HepG2 (cell line): ENCODE measurements at regions not wholly inside any gene's neighbourhood (a gene's known extent, or its start where the extent isn't known, plus 50 kb on each side); places are given as distances from the start of the nearest gene placed in this dataset.

Source experiments
- ATAC-seq: fragments of 200-7000 bp; cut with Tn5 transposase; 3 replicates; pipeline ENCODE4 v1.9.1; 2020; ENCODE audit warnings: mild to moderate bottlenecking, moderate library complexity
- BruUV-seq: library from RNA; stranded (reverse); fragments of 400-500 nt; replicated peaks from 2 replicates; lab custom pipeline; 2021; lab: Mats Ljungman, UMichigan
- CTCF ChIA-PET: fragments of 300-600 bp; formaldehyde crosslinking; extraction: SDS; loops from one replicate; lab custom pipeline; 2021; ENCODE audit warnings: low total read pairs, inconsistent platforms, low intra/inter-chr PET ratio; lab: Yijun Ruan, JAX
- POLR2A ChIA-PET: fragments of 350-600 bp; sonication (Branson Sonifier 250); formaldehyde crosslinking; loops from one replicate; lab custom pipeline; 2020; ENCODE audit warnings: antibody characterized with exemption, inconsistent platforms; lab: Yijun Ruan, JAX
- DNase-seq: peaks from one replicate; pipeline ENCODE4 v3.0.0-alpha.2; 2015; ENCODE audit warnings: low spot score
- FAIRE-seq: peaks from 3 replicates; lab custom pipeline; 2011; peaks lifted over from hg19 to GRCh38; lab: Jason Lieb, UNC
- H2AFZ ChIP-seq: one replicate; pipeline ENCODE4 v1.6.1; 2011; ENCODE audit warnings: low read length, inconsistent platforms
- H3K27ac ChIP-seq: fragments of 300-600 bp; 3 replicates; pipeline ENCODE4 v1.8.0; 2011; ENCODE audit warnings: mixed run types, mild to moderate bottlenecking, mixed read lengths, low read length, inconsistent platforms; ENCODE audit not compliant: insufficient read depth; ENCODE audit errors: extremely low read length
- H3K27me3 ChIP-seq, 2 experiments: fragments of 200-600 bp in 1 of 2; 2 replicates in 1 of 2; 3 replicates in 1 of 2; pipeline versions ENCODE4 v1.6.0 to v1.8.0; 2011; ENCODE audit warnings: low read length in 2 of 2, mild to moderate bottlenecking in 2 of 2, moderate library complexity in 2 of 2, inconsistent platforms in 1 of 2; ENCODE audit not compliant: insufficient read depth in 2 of 2, control insufficient read depth in 1 of 2
- H3K36me3 ChIP-seq, 2 experiments: fragments of 200-600 bp in 1 of 2; replicated peaks in 1 of 2; 2 replicates in 1 of 2; 3 replicates in 1 of 2; pipeline versions ENCODE4 v1.5.1 to v1.8.0; 2011; ENCODE audit warnings: low read length in 2 of 2, inconsistent platforms in 1 of 2; ENCODE audit not compliant: insufficient read depth in 2 of 2, control insufficient read depth in 1 of 2
- H3K4me1 ChIP-seq: 2 replicates; pipeline ENCODE4 v1.5.1; 2012; ENCODE audit warnings: low read length, inconsistent platforms; ENCODE audit not compliant: insufficient read depth
- H3K4me2 ChIP-seq: 2 replicates; pipeline ENCODE4 v1.6.0; 2011; ENCODE audit warnings: low read depth, low read length, inconsistent platforms
- H3K4me3 ChIP-seq, 3 experiments: fragments of 200-600 bp in 1 of 3; sonication (generic), shearing (Covaris generic) in 1 of 3; replicated peaks in 1 of 3; 2 replicates each; pipeline ENCODE4 v1.5.1; 2011 to 2016; ENCODE audit warnings: low read length in 3 of 3, inconsistent platforms in 2 of 3, low read depth in 2 of 3, mild to moderate bottlenecking in 2 of 3, control low read depth in 1 of 3, mixed read lengths in 1 of 3; ENCODE audit not compliant: insufficient read depth in 1 of 3
- H3K79me2 ChIP-seq: one replicate; pipeline ENCODE4 v1.6.1; 2011; ENCODE audit warnings: low read length, inconsistent platforms; ENCODE audit not compliant: insufficient read depth
- H3K9ac ChIP-seq: 2 replicates; pipeline ENCODE4 v1.6.0; 2011; ENCODE audit warnings: mild to moderate bottlenecking, low read depth, low read length, inconsistent platforms; ENCODE audit not compliant: insufficient read depth
- H3K9me3 ChIP-seq: 2 replicates; pipeline ENCODE4 v1.5.1; 2012; ENCODE audit warnings: mild to moderate bottlenecking, low read length
- H4K20me1 ChIP-seq: 2 replicates; pipeline ENCODE4 v1.6.0; 2011; ENCODE audit warnings: inconsistent platforms, mild to moderate bottlenecking, low read length, moderate library complexity; ENCODE audit not compliant: insufficient read depth
- ADNP ChIP-seq: sonication (generic); formaldehyde crosslinking; IDR thresholded peaks from 2 replicates; pipeline ENCODE4 v1.4.0; 2020; ENCODE audit warnings: missing genetic modification reagents
- AKAP8 ChIP-seq: sonication (generic); formaldehyde crosslinking; IDR thresholded peaks from 2 replicates; pipeline ENCODE4 v1.5.1; 2020; ENCODE audit warnings: mild to moderate bottlenecking, missing genetic modification reagents
- CHD2 ChIP-seq: IDR thresholded peaks from 2 replicates; pipeline ENCODE4 v1.6.1; 2011; ENCODE audit warnings: low read depth, low read length, improper control_type of control experiment
- ZKSCAN1 ChIP-seq: fragments of 150-350 bp; IDR thresholded peaks from 2 replicates; pipeline ENCODE4 v1.6.1; 2014; ENCODE audit warnings: low read length
- ZNF180 ChIP-seq: sonication (generic); formaldehyde crosslinking; IDR thresholded peaks from 2 replicates; pipeline ENCODE4 v1.4.0; 2020; ENCODE audit warnings: low read depth, missing genetic modification reagents, borderline replicate concordance
- ZNF660 ChIP-seq: sonication (generic); formaldehyde crosslinking; IDR thresholded peaks from 2 replicates; pipeline ENCODE4 v1.5.1; 2020; ENCODE audit warnings: mild to moderate bottlenecking, low read depth, missing genetic modification reagents, borderline replicate concordance
- ZNF746 ChIP-seq: sonication (generic); formaldehyde crosslinking; IDR thresholded peaks from 2 replicates; pipeline ENCODE4 v1.8.0; 2022; ENCODE audit warnings: mild to moderate bottlenecking, missing genetic modification reagents
- ZNF816 ChIP-seq: sonication (generic); formaldehyde crosslinking; IDR thresholded peaks from 2 replicates; pipeline ENCODE4 v1.8.0; 2022; ENCODE audit warnings: missing genetic modification reagents, mild to moderate bottlenecking, borderline replicate concordance
- WGBS: methylation state at CpG from one replicate; pipeline ENCODE4 v1.1.6; 2017; ENCODE audit warnings: low lambda C conversion rate; 5-methylcytosine and 5-hydroxymethylcytosine counted together
- in situ Hi-C: cut with HindIII; loops from 2 replicates; pipeline ENCODE4 v1.10.0; 2017; ENCODE audit warnings: low pct_unique_long_range_greater_than_20kb; ENCODE audit not compliant: extremely low pct_ligation_motif_present
- intact Hi-C: fragments of 100-400 bp; cut with micrococcal nuclease; formaldehyde crosslinking; loops from one replicate; pipeline ENCODE4 v1.10.0; 2022; ENCODE audit not compliant: unreplicated experiment
- TF ChIP-seq, protein P1 (sequence below): sonication (generic); formaldehyde crosslinking; IDR thresholded peaks from 2 replicates; pipeline ENCODE4 v1.4.0; 2020; ENCODE audit warnings: missing genetic modification reagents
- TF ChIP-seq, protein P2 (sequence below): IDR thresholded peaks from 2 replicates; pipeline ENCODE4 v1.6.1; 2016
- TF ChIP-seq, protein P3 (sequence below): IDR thresholded peaks from 2 replicates; pipeline ENCODE4 v1.4.0; 2020; ENCODE audit warnings: mild to moderate bottlenecking, missing genetic modification reagents
- TF ChIP-seq, protein P4 (sequence below): sonication (generic); formaldehyde crosslinking; IDR thresholded peaks from 2 replicates; pipeline ENCODE4 v1.8.0; 2022; ENCODE audit warnings: missing genetic modification reagents, mild to moderate bottlenecking, borderline replicate concordance

DNA sequence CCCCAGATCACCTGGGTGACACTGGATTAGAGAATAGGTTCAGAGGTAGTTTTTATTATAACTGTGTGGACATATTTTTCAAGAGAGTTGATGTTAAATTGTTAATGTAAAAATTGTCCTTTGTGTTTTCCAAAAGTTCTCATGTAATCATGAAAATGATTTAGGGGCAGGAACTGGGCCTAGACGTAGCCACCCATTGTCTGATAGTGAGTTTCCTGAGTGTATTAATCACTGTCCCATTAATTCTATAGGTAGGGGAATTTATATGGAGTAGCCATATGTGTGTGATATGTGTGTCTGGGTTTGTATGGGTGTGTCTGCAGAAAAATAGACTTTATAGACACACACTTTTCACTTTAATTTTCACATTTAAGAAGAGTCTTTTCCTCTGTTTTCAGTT is 144.6 kb upstream of the RAI14 start:
- WGBS: 48% methylated on average over 1 of the region's 1 CpG
- ATAC-seq (no peak), FAIRE-seq (no peak)
- TF ChIP-seq, protein P1, sequence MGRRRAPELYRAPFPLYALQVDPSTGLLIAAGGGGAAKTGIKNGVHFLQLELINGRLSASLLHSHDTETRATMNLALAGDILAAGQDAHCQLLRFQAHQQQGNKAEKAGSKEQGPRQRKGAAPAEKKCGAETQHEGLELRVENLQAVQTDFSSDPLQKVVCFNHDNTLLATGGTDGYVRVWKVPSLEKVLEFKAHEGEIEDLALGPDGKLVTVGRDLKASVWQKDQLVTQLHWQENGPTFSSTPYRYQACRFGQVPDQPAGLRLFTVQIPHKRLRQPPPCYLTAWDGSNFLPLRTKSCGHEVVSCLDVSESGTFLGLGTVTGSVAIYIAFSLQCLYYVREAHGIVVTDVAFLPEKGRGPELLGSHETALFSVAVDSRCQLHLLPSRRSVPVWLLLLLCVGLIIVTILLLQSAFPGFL (CRISPR knock-in tag): no peak
- TF ChIP-seq ADNP (CRISPR knock-in tag): no peak
- TF ChIP-seq, protein P2, sequence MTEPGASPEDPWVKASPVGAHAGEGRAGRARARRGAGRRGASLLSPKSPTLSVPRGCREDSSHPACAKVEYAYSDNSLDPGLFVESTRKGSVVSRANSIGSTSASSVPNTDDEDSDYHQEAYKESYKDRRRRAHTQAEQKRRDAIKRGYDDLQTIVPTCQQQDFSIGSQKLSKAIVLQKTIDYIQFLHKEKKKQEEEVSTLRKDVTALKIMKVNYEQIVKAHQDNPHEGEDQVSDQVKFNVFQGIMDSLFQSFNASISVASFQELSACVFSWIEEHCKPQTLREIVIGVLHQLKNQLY (CRISPR knock-in tag): no peak
- no peak for TF ChIP-seq CHD2
- TF ChIP-seq, protein P3, sequence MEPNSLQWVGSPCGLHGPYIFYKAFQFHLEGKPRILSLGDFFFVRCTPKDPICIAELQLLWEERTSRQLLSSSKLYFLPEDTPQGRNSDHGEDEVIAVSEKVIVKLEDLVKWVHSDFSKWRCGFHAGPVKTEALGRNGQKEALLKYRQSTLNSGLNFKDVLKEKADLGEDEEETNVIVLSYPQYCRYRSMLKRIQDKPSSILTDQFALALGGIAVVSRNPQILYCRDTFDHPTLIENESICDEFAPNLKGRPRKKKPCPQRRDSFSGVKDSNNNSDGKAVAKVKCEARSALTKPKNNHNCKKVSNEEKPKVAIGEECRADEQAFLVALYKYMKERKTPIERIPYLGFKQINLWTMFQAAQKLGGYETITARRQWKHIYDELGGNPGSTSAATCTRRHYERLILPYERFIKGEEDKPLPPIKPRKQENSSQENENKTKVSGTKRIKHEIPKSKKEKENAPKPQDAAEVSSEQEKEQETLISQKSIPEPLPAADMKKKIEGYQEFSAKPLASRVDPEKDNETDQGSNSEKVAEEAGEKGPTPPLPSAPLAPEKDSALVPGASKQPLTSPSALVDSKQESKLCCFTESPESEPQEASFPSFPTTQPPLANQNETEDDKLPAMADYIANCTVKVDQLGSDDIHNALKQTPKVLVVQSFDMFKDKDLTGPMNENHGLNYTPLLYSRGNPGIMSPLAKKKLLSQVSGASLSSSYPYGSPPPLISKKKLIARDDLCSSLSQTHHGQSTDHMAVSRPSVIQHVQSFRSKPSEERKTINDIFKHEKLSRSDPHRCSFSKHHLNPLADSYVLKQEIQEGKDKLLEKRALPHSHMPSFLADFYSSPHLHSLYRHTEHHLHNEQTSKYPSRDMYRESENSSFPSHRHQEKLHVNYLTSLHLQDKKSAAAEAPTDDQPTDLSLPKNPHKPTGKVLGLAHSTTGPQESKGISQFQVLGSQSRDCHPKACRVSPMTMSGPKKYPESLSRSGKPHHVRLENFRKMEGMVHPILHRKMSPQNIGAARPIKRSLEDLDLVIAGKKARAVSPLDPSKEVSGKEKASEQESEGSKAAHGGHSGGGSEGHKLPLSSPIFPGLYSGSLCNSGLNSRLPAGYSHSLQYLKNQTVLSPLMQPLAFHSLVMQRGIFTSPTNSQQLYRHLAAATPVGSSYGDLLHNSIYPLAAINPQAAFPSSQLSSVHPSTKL (CRISPR knock-in tag): no peak
- no peak for TF ChIP-seq ZNF816
- no peak for TF ChIP-seq ZNF746 (CRISPR knock-in tag)
- no peak for TF ChIP-seq ZNF180 (CRISPR knock-in tag)
- TF ChIP-seq, protein P4, sequence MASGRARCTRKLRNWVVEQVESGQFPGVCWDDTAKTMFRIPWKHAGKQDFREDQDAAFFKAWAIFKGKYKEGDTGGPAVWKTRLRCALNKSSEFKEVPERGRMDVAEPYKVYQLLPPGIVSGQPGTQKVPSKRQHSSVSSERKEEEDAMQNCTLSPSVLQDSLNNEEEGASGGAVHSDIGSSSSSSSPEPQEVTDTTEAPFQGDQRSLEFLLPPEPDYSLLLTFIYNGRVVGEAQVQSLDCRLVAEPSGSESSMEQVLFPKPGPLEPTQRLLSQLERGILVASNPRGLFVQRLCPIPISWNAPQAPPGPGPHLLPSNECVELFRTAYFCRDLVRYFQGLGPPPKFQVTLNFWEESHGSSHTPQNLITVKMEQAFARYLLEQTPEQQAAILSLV (CRISPR knock-in tag): no peak
- TF ChIP-seq ZNF660: no peak
- TF ChIP-seq AKAP8 (CRISPR knock-in tag): no peak
- TF ChIP-seq ZKSCAN1: no peak
- TF ChIP-seq, all 625 proteins: peak for 0
- in situ Hi-C loops: no loop called here
- H3K9ac ChIP-seq: no peak overlapping the region
- no TSS peak for BruUV-seq
- H2AFZ ChIP-seq: no peak overlapping the region
- no peaks in the 10 kb centered on the region for H3K36me3 ChIP-seq
- peaks cover 38% of the 10 kb centered on the region for H3K4me1 ChIP-seq
- H3K27me3 ChIP-seq: no peaks in the 10 kb centered on the region
- intact Hi-C loops: no loop called here
- H3K4me2 ChIP-seq: no peak overlapping the region
- ChIA-PET CTCF (no interaction called here), POLR2A (no interaction called here)
- no peak for DNase-seq
- H3K9me3 ChIP-seq: no peaks in the 10 kb centered on the region
- H3K27ac ChIP-seq: no peak overlapping the region
- H3K4me3 ChIP-seq: no peak overlapping the region; a peak in 1 of 6 replicates
- H4K20me1 ChIP-seq: no peaks in the 10 kb centered on the region
- no peaks in the 10 kb centered on the region for H3K79me2 ChIP-seq
